ENCODE measurements at regions not wholly inside any gene's neighbourhood (a gene's known extent, or its start where the extent isn't known, plus 50 kb on each side); places are given as distances from the start of the nearest gene placed in this dataset.

- TF ChIP-seq CTCF (IDR thresholded peaks at IDR 0.05): no peak
- TF ChIP-seq ZFX (IDR thresholded peaks at IDR 0.05; ENCODE audit: borderline replicate concordance): no peak
- H3K27ac ChIP-seq: no peak overlapping the region
Measured at GRCh38 chr17:13332207-13332606, 269.5 kb downstream of the HS3ST3A1 start.

- no peak overlapping the region for H3K27ac ChIP-seq
- no peak for TF ChIP-seq CTCF (IDR thresholded peaks at IDR 0.05)
Measured at GRCh38 chr17:13329421-13329820, 272.3 kb downstream of the HS3ST3A1 start.

GRCh38 chr17:13323990-13324389, 277.7 kb downstream of the HS3ST3A1 start:
- TF ChIP-seq ZFX (IDR thresholded peaks at IDR 0.05; ENCODE audit: borderline replicate concordance) (no peak), CTCF (IDR thresholded peaks at IDR 0.05) (no peak)
- H3K27ac ChIP-seq: no peak overlapping the region

GRCh38 chr17:13321951-13322701, 279.6 kb downstream of the HS3ST3A1 start:
- TF ChIP-seq CTCF (IDR thresholded peaks at IDR 0.05): no peak
- no peak for TF ChIP-seq ZFX (IDR thresholded peaks at IDR 0.05; ENCODE audit: borderline replicate concordance)
- H3K27ac ChIP-seq: no peak overlapping the region

- no peak overlapping the region for H3K27ac ChIP-seq
- TF ChIP-seq CTCF (IDR thresholded peaks at IDR 0.05) (no peak), ZFX (IDR thresholded peaks at IDR 0.05; ENCODE audit: borderline replicate concordance) (no peak)
Measured at GRCh38 chr17:13320046-13320785, 281.5 kb downstream of the HS3ST3A1 start.

- TF ChIP-seq CTCF (IDR thresholded peaks at IDR 0.05): no peak
- TF ChIP-seq ZFX (IDR thresholded peaks at IDR 0.05; ENCODE audit: borderline replicate concordance): no peak
- H3K27ac ChIP-seq: no peak overlapping the region
Measured at GRCh38 chr17:13316657-13317056, 285.1 kb downstream of the HS3ST3A1 start.

GRCh38 chr17:13311306-13311705, 290.4 kb downstream of the HS3ST3A1 start:
- no peak overlapping the region for H3K27ac ChIP-seq
- no peak for TF ChIP-seq CTCF (IDR thresholded peaks at IDR 0.05)
- TF ChIP-seq ZFX (IDR thresholded peaks at IDR 0.05; ENCODE audit: borderline replicate concordance): no peak
